H1 (cell line): ENCODE measurements at regions not wholly inside any gene's neighbourhood (a gene's known extent, or its start where the extent isn't known, plus 50 kb on each side); places are given as distances from the start of the nearest gene placed in this dataset.

Source experiments
- CTCF ChIA-PET: fragments of 300-600 bp; sonication (Branson Sonifier 250); formaldehyde crosslinking; loops from one replicate; lab custom pipeline; 2021; ENCODE audit not compliant: partially characterized antibody; lab: Charles Lee
- POLR2A ChIA-PET: fragments of 300-600 bp; sonication (Branson Sonifier 250); formaldehyde crosslinking; loops from one replicate; lab custom pipeline; 2021; ENCODE audit warnings: inconsistent platforms; ENCODE audit not compliant: partially characterized antibody; lab: Charles Lee
- DNase-seq, 2 experiments: peaks; one replicate each; pipeline versions ENCODE4 v3.0.0 to v3.0.0-alpha.2; 2010 to 2022; ENCODE audit warnings: low spot score in 2 of 2, low read depth in 1 of 2, mixed read lengths in 1 of 2
- FAIRE-seq: peaks from 2 replicates; lab custom pipeline; 2011; peaks lifted over from hg19 to GRCh38; lab: Jason Lieb, UNC
- H2AFZ ChIP-seq: 2 replicates; pipeline ENCODE4 v1.8.1; 2012; ENCODE audit warnings: low read length, inconsistent platforms
- H2AK5ac ChIP-seq: 2 replicates; pipeline ENCODE4 v1.6.1; 2013; ENCODE audit warnings: low read depth, low read length
- H2BK120ac ChIP-seq: replicated peaks from 2 replicates; pipeline ENCODE3; 2013; ENCODE audit warnings: low read depth, low read length, inconsistent platforms
- H2BK12ac ChIP-seq: 2 replicates; pipeline ENCODE4 v1.6.1; 2013; ENCODE audit warnings: low read depth, low read length
- H2BK15ac ChIP-seq: 2 replicates; pipeline ENCODE4 v1.6.1; 2013; ENCODE audit warnings: low read length
- H2BK20ac ChIP-seq: 2 replicates; pipeline ENCODE4 v1.6.1; 2013; ENCODE audit warnings: low read length
- H2BK5ac ChIP-seq: 2 replicates; pipeline ENCODE4 v1.6.1; 2013; ENCODE audit warnings: low read depth, low read length
- H3K14ac ChIP-seq: 2 replicates; pipeline ENCODE4 v1.6.1; 2013; ENCODE audit warnings: inconsistent platforms; ENCODE audit not compliant: insufficient read length
- H3K18ac ChIP-seq: 2 replicates; pipeline ENCODE4 v1.6.1; 2013; ENCODE audit warnings: low read length; ENCODE audit errors: extremely low read depth
- H3K23ac ChIP-seq: 2 replicates; pipeline ENCODE4 v1.6.1; 2013; ENCODE audit warnings: inconsistent platforms; ENCODE audit not compliant: insufficient read length
- H3K23me2 ChIP-seq: 2 replicates; pipeline ENCODE4 v1.6.1; 2013; ENCODE audit warnings: low read depth, low read length
- H3K27ac ChIP-seq: 2 replicates; pipeline ENCODE4 v1.6.1; 2011; ENCODE audit warnings: low read depth, low read length, inconsistent platforms
- H3K27me3 ChIP-seq, 4 experiments: replicated peaks in 1 of 4; 1 replicate in 1 of 4; 2 replicates in 3 of 4; pipeline versions ENCODE4 v1.6.1 to v1.8.1; 2011 to 2013; ENCODE audit warnings: low read length in 3 of 4, mild to moderate bottlenecking in 3 of 4, inconsistent platforms in 2 of 4, mixed read lengths in 2 of 4, moderate library complexity in 1 of 4; ENCODE audit not compliant: control insufficient read depth in 3 of 4, insufficient read depth in 3 of 4; ENCODE audit errors: extremely low read depth in 1 of 4
- H3K36me3 ChIP-seq, 4 experiments: 2 replicates each; pipeline versions ENCODE4 v1.6.1 to v1.8.1; 2011 to 2013; ENCODE audit warnings: mild to moderate bottlenecking in 4 of 4, low read length in 3 of 4, moderate library complexity in 2 of 4, control low read depth in 1 of 4, inconsistent platforms in 1 of 4; ENCODE audit not compliant: insufficient read depth in 4 of 4, control insufficient read depth in 2 of 4
- H3K4ac ChIP-seq: replicated peaks from 2 replicates; pipeline ENCODE3; 2013; ENCODE audit warnings: low read length, low read depth, mixed read lengths, inconsistent platforms; ENCODE audit not compliant: insufficient read length
- H3K4me1 ChIP-seq, 4 experiments: replicated peaks in 1 of 4; 1 replicate in 1 of 4; 2 replicates in 3 of 4; pipeline versions ENCODE4 v1.6.1 to v1.8.1; 2011 to 2013; ENCODE audit warnings: low read length in 3 of 4, inconsistent platforms in 2 of 4, mixed read lengths in 1 of 4; ENCODE audit not compliant: insufficient read depth in 4 of 4, control insufficient read depth in 3 of 4
- H3K4me2 ChIP-seq, 2 experiments: 2 replicates each; pipeline versions ENCODE4 v1.6.1 to v1.8.1; 2011 to 2013; ENCODE audit warnings: low read depth in 2 of 2, low read length in 2 of 2, control low read depth in 1 of 2, inconsistent platforms in 1 of 2, mild to moderate bottlenecking in 1 of 2; ENCODE audit not compliant: insufficient read depth in 1 of 2
- H3K4me3 ChIP-seq, 4 experiments: fragments of 200-600, 300-600 bp in 1 of 4; sonication (generic), shearing (Covaris generic), sonication (Bioruptor Twin) in 1 of 4; 2 replicates each; pipeline versions ENCODE4 v1.5.1 to v1.8.1; 2011 to 2016; ENCODE audit warnings: low read length in 4 of 4, low read depth in 3 of 4, control low read depth in 2 of 4, inconsistent platforms in 2 of 4, mild to moderate bottlenecking in 2 of 4, mixed read lengths in 1 of 4, moderate library complexity in 1 of 4; ENCODE audit not compliant: insufficient read depth in 2 of 4; ENCODE audit errors: extremely low read depth in 1 of 4
- H3K56ac ChIP-seq: replicated peaks from 2 replicates; pipeline ENCODE3; 2013; ENCODE audit warnings: low read depth, mild to moderate bottlenecking, mixed read lengths, low read length, inconsistent platforms; ENCODE audit not compliant: insufficient read length
- H3K79me1 ChIP-seq: 2 replicates; pipeline ENCODE4 v1.6.1; 2013; ENCODE audit warnings: low read depth, low read length, control low read depth
- H3K79me2 ChIP-seq, 2 experiments: 2 replicates each; pipeline versions ENCODE4 v1.6.1 to v1.8.1; 2012 to 2013; ENCODE audit warnings: low read length in 2 of 2, mild to moderate bottlenecking in 2 of 2, inconsistent platforms in 1 of 2; ENCODE audit not compliant: insufficient read depth in 2 of 2, control insufficient read depth in 1 of 2
- H3K9ac ChIP-seq, 4 experiments: replicated peaks in 1 of 4; 1 replicate in 1 of 4; 2 replicates in 3 of 4; pipeline versions ENCODE4 v1.6.1 to v1.8.1; 2011 to 2013; ENCODE audit warnings: low read depth in 3 of 4, low read length in 3 of 4, control low read depth in 2 of 4, mild to moderate bottlenecking in 2 of 4, moderate library complexity in 2 of 4, inconsistent platforms in 1 of 4; ENCODE audit errors: extremely low read depth in 1 of 4
- H3K9me3 ChIP-seq, 2 experiments: 2 replicates each; pipeline versions ENCODE4 v1.6.1 to v1.8.1; 2012 to 2013; ENCODE audit warnings: mild to moderate bottlenecking in 2 of 2, moderate library complexity in 2 of 2, control low read depth in 1 of 2, inconsistent platforms in 1 of 2, low read depth in 1 of 2, low read length in 1 of 2, mixed read lengths in 1 of 2; ENCODE audit not compliant: insufficient read depth in 2 of 2
- H4K20me1 ChIP-seq, 2 experiments: replicated peaks in 1 of 2; 2 replicates each; pipeline versions ENCODE3 to v1.8.1; 2011 to 2013; ENCODE audit warnings: inconsistent platforms in 2 of 2, low read length in 2 of 2, mild to moderate bottlenecking in 1 of 2; ENCODE audit not compliant: insufficient read depth in 2 of 2, control insufficient read depth in 1 of 2
- H4K5ac ChIP-seq: 2 replicates; pipeline ENCODE4 v1.6.1; 2013; ENCODE audit warnings: low read length, low read depth, mixed read lengths, inconsistent platforms; ENCODE audit not compliant: insufficient read length
- H4K8ac ChIP-seq: 2 replicates; pipeline ENCODE4 v1.8.0; 2013; ENCODE audit warnings: mild to moderate bottlenecking, moderate library complexity, low read length, inconsistent platforms; ENCODE audit not compliant: insufficient read depth; ENCODE audit errors: extremely low read depth
- H4K91ac ChIP-seq: replicated peaks from 2 replicates; pipeline ENCODE3; 2013; ENCODE audit warnings: low read length, mixed read lengths, inconsistent platforms; ENCODE audit not compliant: insufficient read length
- KDM4A ChIP-seq: IDR thresholded peaks from one replicate; pipeline ENCODE4 v1.7.1; 2012; ENCODE audit warnings: low read depth, mild to moderate bottlenecking, moderate library complexity, low read length, inconsistent platforms; ENCODE audit not compliant: severe bottlenecking
- NANOG ChIP-seq: IDR thresholded peaks from 2 replicates; pipeline ENCODE4 v1.6.1; 2011; ENCODE audit warnings: low read length, low read depth, mild to moderate bottlenecking, inconsistent platforms; ENCODE audit not compliant: insufficient read depth, poor library complexity, severe bottlenecking
- POU5F1 ChIP-seq: IDR thresholded peaks from 2 replicates; pipeline ENCODE4 v1.6.1; 2011; ENCODE audit warnings: low read depth, mild to moderate bottlenecking, low read length, moderate library complexity
- SP1 ChIP-seq: IDR thresholded peaks from 2 replicates; pipeline ENCODE4 v1.6.1; 2011; ENCODE audit warnings: low read depth, low read length
- WGBS, 2 experiments: shearing (Covaris generic) in 1 of 2; methylation state at CpG; one replicate each; pipeline versions ENCODE4 v1.1.6 to v1.1.7; 2013 to 2015; ENCODE audit warnings: low lambda C conversion rate in 2 of 2, mixed read lengths in 2 of 2, inconsistent platforms in 1 of 2, low coverage in 1 of 2, missing lambda C conversion rate in 1 of 2; ENCODE audit not compliant: insufficient replicate concordance in 2 of 2, insufficient coverage in 1 of 2, insufficient read length in 1 of 2; ENCODE audit errors: extremely low coverage in 1 of 2, missing lambda C conversion rate in 1 of 2; 5-methylcytosine and 5-hydroxymethylcytosine counted together

- Histone ChIP-seq H2BK12ac (no peak overlapping the region), H3K79me2 (no peaks in the 10 kb centered on the region), H3K36me3 (no peaks in the 10 kb centered on the region), H2BK5ac (no peak overlapping the region), H3K27me3 (no peaks in the 10 kb centered on the region), H4K8ac (no peak overlapping the region), H3K56ac (no peak overlapping the region), H3K18ac (no peak overlapping the region), H2AK5ac (no peak overlapping the region), H3K23me2 (no peaks in the 10 kb centered on the region), H2BK120ac (no peak overlapping the region), H3K4me2 (no peak overlapping the region), H4K5ac (no peak overlapping the region), H4K91ac (no peak overlapping the region), H3K9me3 (no peaks in the 10 kb centered on the region), H3K79me1 (no peaks in the 10 kb centered on the region), H3K23ac (no peak overlapping the region), H3K14ac (no peak overlapping the region), H4K20me1 (no peaks in the 10 kb centered on the region), H3K27ac (no peak overlapping the region), H3K4me3 (no peak overlapping the region), H2AFZ (no peak overlapping the region), H3K9ac (no peak overlapping the region), H2BK20ac (no peak overlapping the region), H3K4me1 (no peaks in the 10 kb centered on the region), H3K4ac (no peak overlapping the region), H2BK15ac (no peak overlapping the region)
- ChIA-PET POLR2A (no interaction called here), CTCF (interaction anchor here (0.7 to 1.2 kb wide), 3 partner anchors 10 to 469 kb away, joined by 3 read pairs; no protein-coding TSS in a partner anchor)
- 95% methylated on average over 4 of the region's 4 CpGs; no CpG with 5 or more reads in 1 of the 2 experiments for WGBS, 2 experiments
- TF ChIP-seq KDM4A, result no peak
- TF ChIP-seq SP1, result no peak
- TF ChIP-seq NANOG, result no peak
- TF ChIP-seq POU5F1, result no peak
- FAIRE-seq (no peak), DNase-seq (no peak)
Observed at GRCh38 chr18:33854086-33854826, 276.2 kb downstream of the ASXL3 start.
